Natural killer cell treated with Interleukin-12 subunit alpha and Interleukin-12 subunit beta and Interleukin-15 and Interleukin-18, amount 100 ng/mL, for 72 hours (primary cell): ENCODE measurements at regions not wholly inside any gene's neighbourhood (a gene's known extent, or its start where the extent isn't known, plus 50 kb on each side); places are given as distances from the start of the nearest gene placed in this dataset.
A peak's percentile ranks its signal among the peaks of the same experiment; 100 is the strongest.
"Not testable (repeated sequence)": the region's sequence is repeated elsewhere in the genome, so short reads cannot be mapped to it uniquely, and the experiment has no call there.

Source experiments
- ATAC-seq, 2 donors: fragments of 150-1000 bp; cut with Tn5 transposase in 1 of 2; sonication (Bioruptor Pico), chemical (Tn5 transposase) in 1 of 2; 2 replicates each; pipeline ENCODE4 v1.10.0; 2021
- DNase-seq: peaks from one replicate; pipeline ENCODE4 v3.0.0; 2022; ENCODE audit warnings: low spot score
- H3K27ac Mint-ChIP-seq, 2 donors: 1 replicate in 1 of 2; 2 replicates in 1 of 2; pipeline ENCODE4 v1.8.0; 2022; ENCODE audit warnings: mixed read lengths in 2 of 2, mild to moderate bottlenecking in 1 of 2, moderate library complexity in 1 of 2
- H3K27me3 Mint-ChIP-seq, 2 donors: 1 replicate in 1 of 2; 2 replicates in 1 of 2; pipeline ENCODE4 v1.8.0; 2022; ENCODE audit warnings: mixed read lengths in 2 of 2
- H3K36me3 Mint-ChIP-seq: one replicate; pipeline ENCODE4 v1.8.0; 2022; ENCODE audit warnings: mixed read lengths
- H3K4me1 Mint-ChIP-seq, 2 donors: 1 replicate in 1 of 2; 2 replicates in 1 of 2; pipeline ENCODE4 v1.8.0; 2022; ENCODE audit warnings: low read depth in 2 of 2, mixed read lengths in 2 of 2, mild to moderate bottlenecking in 1 of 2
- H3K4me3 Mint-ChIP-seq: one replicate; pipeline ENCODE4 v1.8.0; 2022; ENCODE audit warnings: mixed read lengths
- H3K9me3 Mint-ChIP-seq: 2 replicates; pipeline ENCODE4 v1.8.0; 2022; ENCODE audit warnings: mixed read lengths

- no peaks in the 10 kb centered on the region for H3K4me1 Mint-ChIP-seq
- H3K36me3 Mint-ChIP-seq: no peaks in the 10 kb centered on the region
- no peak overlapping the region for H3K4me3 Mint-ChIP-seq
- DNase-seq (no peak), ATAC-seq (no peak)
- H3K9me3 Mint-ChIP-seq: no peaks in the 10 kb centered on the region
- peaks cover 2 to 12% of the 10 kb centered on the region in 2 donors for H3K27me3 Mint-ChIP-seq
- no peak overlapping the region for H3K27ac Mint-ChIP-seq
These were observed 157.1 kb upstream of the TGFBR2 start for GRCh38 chr3:30449290-30449632.

- Mint-ChIP-seq H3K9me3 (no peaks in the 10 kb centered on the region), H3K27ac (no peak overlapping the region), H3K4me3 (no peak overlapping the region), H3K4me1 (no peaks in the 10 kb centered on the region), H3K27me3 (peaks cover 2 to 6% of the 10 kb centered on the region in 2 donors), H3K36me3 (no peaks in the 10 kb centered on the region)
- ATAC-seq: no peak
- no peak for DNase-seq
These were observed 154.0 kb upstream of the TGFBR2 start for GRCh38 chr3:30452446-30452845.

GRCh38 chr3:30453360-30454039 lies 152.9 kb upstream of the TGFBR2 start:
- no peak for ATAC-seq
- Mint-ChIP-seq H3K27ac (no peak overlapping the region), H3K36me3 (no peaks in the 10 kb centered on the region), H3K27me3 (peaks cover 2 to 6% of the 10 kb centered on the region in 2 donors), H3K9me3 (no peaks in the 10 kb centered on the region), H3K4me3 (no peak overlapping the region), H3K4me1 (no peaks in the 10 kb centered on the region)
- DNase-seq: no peak

- DNase-seq: no peak
- no peaks in the 10 kb centered on the region for H3K4me1 Mint-ChIP-seq
- no peaks in the 10 kb centered on the region for H3K9me3 Mint-ChIP-seq
- H3K36me3 Mint-ChIP-seq: no peaks in the 10 kb centered on the region
- no peak for ATAC-seq
- peaks cover 2 to 6% of the 10 kb centered on the region in 2 donors for H3K27me3 Mint-ChIP-seq
- H3K27ac Mint-ChIP-seq: no peak overlapping the region
- no peak overlapping the region for H3K4me3 Mint-ChIP-seq
These were observed 151.8 kb upstream of the TGFBR2 start for GRCh38 chr3:30454636-30455035.

- not testable (repeated sequence) for H3K27ac Mint-ChIP-seq, H3K4me3 Mint-ChIP-seq, H3K9me3 Mint-ChIP-seq, H3K4me1 Mint-ChIP-seq, ATAC-seq, H3K27me3 Mint-ChIP-seq, H3K36me3 Mint-ChIP-seq, DNase-seq
These were observed 151.3 kb upstream of the TGFBR2 start for GRCh38 chr3:30455112-30455511.

DNA sequence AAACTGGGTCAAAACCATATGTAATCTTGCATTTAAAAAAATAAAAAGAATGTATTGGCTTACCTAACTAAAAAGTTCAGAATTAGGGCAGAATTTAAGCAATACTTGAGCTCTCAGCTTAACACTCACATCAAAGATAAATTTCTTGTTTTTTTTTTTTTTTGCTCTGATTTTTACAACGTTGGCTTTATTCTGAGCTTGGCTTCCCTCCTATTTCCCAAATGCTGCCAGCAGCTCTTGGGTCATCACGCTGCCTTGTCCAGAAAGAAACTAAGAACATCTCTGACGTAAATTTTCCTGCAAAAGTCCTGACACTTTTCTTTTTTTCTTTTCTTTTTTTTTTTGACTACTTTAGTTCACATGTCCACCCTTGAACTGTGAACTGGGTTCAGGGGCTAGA lies 150.6 kb upstream of the TGFBR2 start:
- H3K27me3 Mint-ChIP-seq: peaks cover 0 to 6% of the 10 kb centered on the region in 2 donors
- DNase-seq (no peak), ATAC-seq (no peak)
- no peaks in the 10 kb centered on the region for H3K36me3 Mint-ChIP-seq
- no peak overlapping the region for H3K4me3 Mint-ChIP-seq
- no peak overlapping the region for H3K27ac Mint-ChIP-seq
- no peaks in the 10 kb centered on the region for H3K4me1 Mint-ChIP-seq
- H3K9me3 Mint-ChIP-seq: peaks cover 3% of the 10 kb centered on the region

DNA sequence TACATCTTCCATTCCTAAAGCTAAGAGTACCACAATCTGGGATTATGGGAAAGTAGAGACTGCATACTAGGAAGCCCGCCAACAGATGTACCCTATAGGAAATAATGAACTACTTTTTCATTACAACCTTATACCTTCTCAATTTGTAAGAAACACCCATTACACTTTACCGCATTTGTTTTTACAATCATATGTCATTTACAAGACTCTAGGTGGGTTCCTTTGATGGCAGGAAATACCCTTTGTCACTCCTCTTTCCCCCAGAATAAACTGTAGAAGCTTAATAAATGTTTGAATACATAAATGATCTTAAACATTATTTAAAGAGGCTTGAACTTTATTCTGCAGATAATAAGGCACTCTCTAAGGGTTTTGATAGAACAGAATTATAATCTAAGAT lies 150.1 kb upstream of the TGFBR2 start:
- no peak overlapping the region for H3K27ac Mint-ChIP-seq
- no peak for DNase-seq
- peaks cover 0 to 6% of the 10 kb centered on the region in 2 donors for H3K27me3 Mint-ChIP-seq
- ATAC-seq: no peak
- H3K4me1 Mint-ChIP-seq: no peaks in the 10 kb centered on the region
- H3K36me3 Mint-ChIP-seq: no peaks in the 10 kb centered on the region
- H3K4me3 Mint-ChIP-seq: no peak overlapping the region
- H3K9me3 Mint-ChIP-seq: peaks cover 3% of the 10 kb centered on the region

DNA sequence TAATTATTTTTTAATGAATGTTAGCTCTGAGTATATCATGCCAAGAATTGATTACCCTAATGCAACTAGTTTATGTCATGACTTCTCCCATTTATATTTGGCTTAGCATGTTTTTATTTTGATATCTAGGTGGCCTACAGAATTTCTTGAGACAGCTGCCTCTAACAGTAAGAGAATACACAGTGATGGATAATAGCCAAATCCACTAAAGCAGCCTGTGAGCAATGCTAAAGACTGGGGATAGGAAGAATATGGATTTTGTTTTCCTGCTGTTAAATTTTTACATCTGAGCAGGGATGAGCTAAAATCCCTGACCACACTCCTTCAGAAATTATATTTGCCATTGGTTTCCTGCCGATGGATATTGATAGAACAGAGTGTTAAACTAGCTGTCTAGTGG lies 149.3 kb upstream of the TGFBR2 start:
- no peak overlapping the region for H3K27ac Mint-ChIP-seq
- ATAC-seq (no peak), DNase-seq (no peak)
- no peak overlapping the region for H3K4me3 Mint-ChIP-seq
- H3K36me3 Mint-ChIP-seq: no peaks in the 10 kb centered on the region
- peaks cover 4 to 6% of the 10 kb centered on the region in 2 donors for H3K27me3 Mint-ChIP-seq
- no peaks in the 10 kb centered on the region for H3K4me1 Mint-ChIP-seq
- peaks cover 3% of the 10 kb centered on the region for H3K9me3 Mint-ChIP-seq

DNA sequence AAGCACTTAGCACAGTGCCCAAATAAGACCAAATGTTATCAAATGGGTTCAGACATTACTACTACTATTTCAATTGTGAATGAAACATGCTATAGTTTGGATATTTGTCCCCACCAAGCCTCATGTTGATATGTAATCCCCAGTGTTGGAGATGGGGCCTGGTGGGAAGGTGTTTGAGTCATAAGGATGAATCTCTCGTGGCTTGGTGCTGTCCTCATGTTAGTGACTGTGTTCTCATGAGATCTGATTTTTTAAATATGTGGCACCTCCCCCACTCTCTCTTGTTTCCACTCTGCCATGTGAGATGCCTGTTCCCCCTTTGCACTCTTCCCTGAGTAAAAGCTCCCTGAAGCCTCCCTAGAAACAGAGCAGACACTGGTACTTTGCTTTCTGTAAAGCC lies 148.7 kb upstream of the TGFBR2 start:
- Mint-ChIP-seq H3K27me3 (peaks cover 6% of the 10 kb centered on the region in 2 donors), H3K4me3 (no peak overlapping the region), H3K9me3 (peaks cover 3% of the 10 kb centered on the region), H3K4me1 (no peaks in the 10 kb centered on the region), H3K27ac (no peak overlapping the region), H3K36me3 (no peaks in the 10 kb centered on the region)
- no peak for ATAC-seq
- DNase-seq: no peak

DNA sequence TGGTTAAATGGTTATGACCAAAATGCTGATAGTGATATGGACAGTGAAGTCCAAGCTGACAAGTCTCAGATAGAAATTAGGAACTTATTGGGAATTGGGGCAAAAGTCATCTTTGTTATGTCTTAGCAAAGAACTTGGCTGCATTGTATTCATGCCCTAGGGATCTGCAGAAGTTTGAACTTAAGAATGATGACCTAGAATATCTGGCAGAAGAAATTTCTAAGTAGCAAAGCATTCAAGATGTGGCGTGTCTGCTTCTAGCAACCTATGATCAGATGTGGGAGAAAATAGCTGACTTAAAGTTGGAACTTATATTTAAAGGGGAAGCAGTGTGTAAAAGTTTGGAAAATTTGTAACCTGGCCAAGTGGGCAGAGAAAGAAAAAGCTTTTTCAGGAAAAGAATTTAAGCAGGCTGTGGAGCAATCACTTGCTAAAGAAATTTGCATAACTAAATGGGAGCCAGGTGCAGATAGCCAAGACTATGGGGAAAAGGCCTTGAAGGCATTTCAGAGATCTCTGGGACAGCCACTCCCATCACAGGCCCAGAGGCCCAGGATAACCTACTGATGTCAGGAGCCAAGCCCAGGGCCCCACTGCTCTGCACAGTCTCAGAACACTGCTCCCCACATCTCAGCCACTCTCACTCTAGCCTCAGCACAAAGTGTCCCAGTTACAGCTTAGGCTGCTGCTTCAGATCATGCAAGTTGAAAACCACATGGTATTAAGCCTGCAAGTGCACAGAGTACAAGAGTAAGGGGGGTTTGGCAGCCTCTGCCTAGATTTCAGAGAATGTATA lies 147.8 kb upstream of the TGFBR2 start:
- DNase-seq (no peak), ATAC-seq (no peak)
- H3K27ac Mint-ChIP-seq: no peak overlapping the region
- peaks cover 6% of the 10 kb centered on the region in 2 donors for H3K27me3 Mint-ChIP-seq
- H3K36me3 Mint-ChIP-seq: no peaks in the 10 kb centered on the region
- H3K4me1 Mint-ChIP-seq: no peaks in the 10 kb centered on the region
- no peak overlapping the region for H3K4me3 Mint-ChIP-seq
- peaks cover 3% of the 10 kb centered on the region for H3K9me3 Mint-ChIP-seq

DNA sequence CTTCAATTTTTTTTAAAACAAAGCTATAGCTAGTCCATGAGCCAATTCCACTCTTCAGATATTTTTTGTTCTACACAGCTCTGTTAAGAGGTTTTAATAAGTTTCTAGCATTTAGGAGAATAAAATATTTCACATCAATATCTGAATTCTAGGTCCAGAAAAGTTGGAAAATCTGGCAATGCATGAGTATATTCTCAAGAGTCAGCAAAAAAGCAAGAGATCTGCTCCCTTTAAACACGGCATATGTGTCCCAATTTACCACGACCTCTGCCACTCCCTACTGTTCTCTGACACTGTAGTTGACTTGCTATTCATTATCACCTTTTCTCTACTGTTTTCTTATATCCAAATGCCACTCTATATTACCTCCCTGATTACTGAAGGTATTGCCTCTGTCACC lies 145.1 kb upstream of the TGFBR2 start:
- Mint-ChIP-seq H3K36me3 (peaks cover 6% of the 10 kb centered on the region), H3K4me3 (no peak overlapping the region), H3K4me1 (no peaks in the 10 kb centered on the region), H3K9me3 (peaks cover 3% of the 10 kb centered on the region), H3K27me3 (peaks cover 0 to 6% of the 10 kb centered on the region in 2 donors), H3K27ac (no peak overlapping the region)
- DNase-seq: no peak
- ATAC-seq: no peak

- Mint-ChIP-seq H3K27ac (no peak overlapping the region), H3K4me3 (no peak overlapping the region), H3K36me3 (peaks cover 6% of the 10 kb centered on the region), H3K9me3 (peaks cover 3% of the 10 kb centered on the region), H3K4me1 (no peaks in the 10 kb centered on the region), H3K27me3 (peaks cover 0 to 6% of the 10 kb centered on the region in 2 donors)
- DNase-seq: no peak
- ATAC-seq: no peak
These were observed 143.5 kb upstream of the TGFBR2 start for GRCh38 chr3:30462721-30463470.

GRCh38 chr3:30464381-30464780 lies 142.0 kb upstream of the TGFBR2 start:
- ATAC-seq (no peak), DNase-seq (no peak)
- H3K4me1 Mint-ChIP-seq: no peaks in the 10 kb centered on the region
- H3K9me3 Mint-ChIP-seq: peaks cover 3% of the 10 kb centered on the region
- H3K4me3 Mint-ChIP-seq: no peak overlapping the region
- H3K27ac Mint-ChIP-seq: no peak overlapping the region
- H3K36me3 Mint-ChIP-seq: peaks cover 6% of the 10 kb centered on the region
- peaks cover 0 to 6% of the 10 kb centered on the region in 2 donors for H3K27me3 Mint-ChIP-seq

DNA sequence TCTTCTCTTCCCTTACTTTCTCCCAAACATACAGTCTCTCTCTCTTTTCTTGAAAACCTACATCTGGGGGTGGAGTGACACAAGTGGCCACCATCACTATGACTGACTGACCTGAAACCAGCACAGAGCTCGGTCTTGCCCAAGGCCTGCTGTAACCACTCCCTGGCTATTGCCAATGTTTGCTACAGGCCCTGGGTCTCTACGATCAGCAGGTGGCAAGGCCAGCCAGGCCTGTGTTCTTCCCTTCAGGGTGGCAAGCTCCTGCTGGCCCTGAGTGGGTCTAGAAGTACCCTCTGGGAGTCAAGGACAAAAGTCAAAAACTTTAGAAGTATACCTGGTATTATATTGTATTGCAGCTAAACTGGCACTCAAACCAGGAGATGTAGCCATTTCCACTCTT lies 140.9 kb upstream of the TGFBR2 start:
- H3K27me3 Mint-ChIP-seq: peaks cover 0 to 6% of the 10 kb centered on the region in 2 donors
- DNase-seq: no peak
- H3K4me1 Mint-ChIP-seq: no peaks in the 10 kb centered on the region
- ATAC-seq: peak in 1 of 2 donors; percentile 31
- H3K27ac Mint-ChIP-seq: no peak overlapping the region
- peaks cover 6% of the 10 kb centered on the region for H3K36me3 Mint-ChIP-seq
- no peaks in the 10 kb centered on the region for H3K9me3 Mint-ChIP-seq
- H3K4me3 Mint-ChIP-seq: no peak overlapping the region
